ENCODE measurements at regions not wholly inside any gene's neighbourhood (a gene's known extent, or its start where the extent isn't known, plus 50 kb on each side); places are given as distances from the start of the nearest gene placed in this dataset.

GRCh38 chr15:94066811-94067210 lies 164.6 kb upstream of the MCTP2 start:
- Histone ChIP-seq H3K4me1 (no peaks in the 10 kb centered on the region), H3K27ac (no peak overlapping the region), H3K9me3 (no peaks in the 10 kb centered on the region), H3K36me3 (no peaks in the 10 kb centered on the region), H3K27me3 (no peaks in the 10 kb centered on the region), H3K4me3 (no peak overlapping the region)
- WGBS, 2 donors = 55 to 67% methylated on average over 3 of the region's 3 CpGs
- intact Hi-C loops (cut with DNase I) = no loop called here
- no peak for TF ChIP-seq CTCF (IDR thresholded peaks at IDR 0.05)
- ATAC-seq = no peak
- FAIRE-seq = no peak
- DNase-seq = no peak

DNA sequence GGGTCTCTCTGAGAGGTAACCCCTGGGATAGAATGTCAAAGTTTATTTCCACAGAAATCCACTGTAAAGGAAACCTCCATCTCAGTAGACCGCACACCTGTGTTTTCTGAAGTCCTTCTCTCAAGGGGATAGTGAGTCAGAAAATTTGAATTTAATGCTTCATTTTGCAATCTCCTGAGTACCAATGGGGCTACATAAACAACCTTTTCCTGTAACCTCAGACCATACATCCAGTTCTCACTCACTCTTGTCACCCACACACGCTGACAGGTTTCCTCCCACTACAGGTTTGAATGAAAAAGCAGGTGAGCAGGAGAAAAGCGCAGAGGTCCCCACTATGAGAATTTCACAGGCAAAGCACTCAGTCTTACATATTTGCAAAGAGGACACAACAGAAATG lies 165.3 kb upstream of the MCTP2 start:
- H3K9me3 ChIP-seq = no peaks in the 10 kb centered on the region
- intact Hi-C loops (cut with DNase I) = no loop called here
- ATAC-seq (no peak), FAIRE-seq (no peak), DNase-seq (no peak)
- no peaks in the 10 kb centered on the region for H3K36me3 ChIP-seq
- H3K4me1 ChIP-seq = no peaks in the 10 kb centered on the region
- no peak overlapping the region for H3K27ac ChIP-seq
- 74 to 76% methylated on average over 3 of the region's 3 CpGs for WGBS, 2 donors
- no peak for TF ChIP-seq CTCF (IDR thresholded peaks at IDR 0.05)
- peaks cover 0 to 4% (median 0%) of the 10 kb centered on the region in 4 donors for H3K27me3 ChIP-seq
- no peak overlapping the region for H3K4me3 ChIP-seq

DNA sequence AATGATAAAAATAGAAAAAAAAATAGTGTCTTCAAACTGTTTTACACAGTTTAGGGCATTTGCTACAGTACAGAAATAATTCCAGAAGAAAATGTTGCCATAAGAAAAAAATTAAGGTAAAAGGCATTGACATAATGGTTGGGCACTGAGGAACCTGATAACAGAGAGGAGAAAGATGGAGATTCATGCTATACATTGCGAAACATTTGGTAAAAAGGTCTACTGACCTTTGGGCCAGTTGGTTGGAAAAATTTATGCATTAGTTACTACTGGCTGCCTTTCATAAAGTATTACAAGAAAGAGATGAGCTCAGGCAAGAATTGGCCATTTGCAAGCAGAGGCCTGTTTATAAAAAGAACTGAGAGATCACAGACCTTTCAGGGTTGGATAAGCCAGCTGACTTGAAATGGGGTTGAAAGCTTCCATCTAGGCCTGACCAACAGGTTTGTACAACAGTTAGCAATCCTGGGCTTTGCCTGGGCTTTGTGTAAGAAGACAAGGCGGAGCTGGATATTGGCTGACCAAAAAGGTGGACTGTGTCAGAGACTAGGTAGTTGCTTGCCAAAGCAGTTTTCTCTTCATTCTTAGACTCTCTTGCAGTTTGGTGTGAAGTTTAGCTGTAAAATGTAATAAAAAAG lies 166.6 kb upstream of the MCTP2 start:
- no peak overlapping the region for H3K27ac ChIP-seq
- H3K36me3 ChIP-seq = no peaks in the 10 kb centered on the region
- H3K4me3 ChIP-seq = no peak overlapping the region
- ATAC-seq = no peak
- no peak for FAIRE-seq
- 88 to 90% methylated on average over 2 of the region's 2 CpGs for WGBS, 2 donors
- no peaks in the 10 kb centered on the region for H3K9me3 ChIP-seq
- no peak for DNase-seq
- intact Hi-C loops (cut with DNase I) = no loop called here
- TF ChIP-seq CTCF (IDR thresholded peaks at IDR 0.05) = no peak
- no peaks in the 10 kb centered on the region for H3K4me1 ChIP-seq
- H3K27me3 ChIP-seq = peaks cover 0 to 11% (median 0%) of the 10 kb centered on the region in 4 donors

- H3K4me3 ChIP-seq = no peak overlapping the region
- H3K9me3 ChIP-seq = no peaks in the 10 kb centered on the region
- FAIRE-seq (no peak), ATAC-seq (no peak), DNase-seq (no peak)
- no peaks in the 10 kb centered on the region for H3K4me1 ChIP-seq
- no peak for TF ChIP-seq CTCF (IDR thresholded peaks at IDR 0.05)
- no peak overlapping the region for H3K27ac ChIP-seq
- WGBS, 2 donors = 48 to 52% methylated on average over 3 of the region's 3 CpGs
- H3K36me3 ChIP-seq = no peaks in the 10 kb centered on the region
- intact Hi-C loops (cut with DNase I) = no loop called here
- peaks cover 0 to 11% (median 0%) of the 10 kb centered on the region in 4 donors for H3K27me3 ChIP-seq
Measured at GRCh38 chr15:94061041-94061440, 170.3 kb upstream of the MCTP2 start.

DNA sequence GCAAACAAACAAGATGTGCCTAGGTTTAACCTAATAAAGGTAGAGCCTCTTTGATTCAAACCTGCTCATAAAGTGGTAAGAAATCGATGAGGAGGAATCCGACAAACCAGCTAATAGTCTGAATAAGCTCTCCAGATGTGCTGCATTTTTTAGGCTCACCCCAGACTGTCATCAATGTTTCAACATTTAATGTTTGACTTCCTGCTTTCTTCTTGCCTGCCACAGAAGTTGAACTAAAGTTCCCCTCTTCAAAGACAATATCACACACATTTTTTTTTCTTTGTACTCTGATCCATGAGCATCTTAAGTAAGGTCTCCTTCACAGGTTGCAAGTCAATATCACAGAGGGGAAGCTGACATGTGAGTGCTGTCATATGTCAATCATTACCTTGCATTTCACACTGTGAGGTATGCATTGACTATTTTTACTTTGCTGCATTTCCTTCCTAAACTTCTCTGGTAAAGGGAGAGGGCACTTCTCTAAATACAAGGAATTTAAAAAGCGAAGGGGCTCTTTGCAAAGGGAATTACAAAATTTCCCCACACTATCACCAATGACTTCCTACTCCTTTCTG lies 172.3 kb upstream of the MCTP2 start:
- DNase-seq = no peak
- FAIRE-seq = no peak
- no peak for TF ChIP-seq CTCF (IDR thresholded peaks at IDR 0.05)
- Histone ChIP-seq H3K27ac (no peak overlapping the region), H3K27me3 (peaks cover 0 to 11% (median 0%) of the 10 kb centered on the region in 4 donors), H3K36me3 (no peaks in the 10 kb centered on the region), H3K9me3 (no peaks in the 10 kb centered on the region), H3K4me3 (no peak overlapping the region), H3K4me1 (no peaks in the 10 kb centered on the region)
- WGBS, 2 donors = 36 to 42% methylated on average over 3 of the region's 3 CpGs
- no peak for ATAC-seq
- intact Hi-C loops (cut with DNase I) = no loop called here
